C4-2B (cell line): ENCODE measurements at regions not wholly inside any gene's neighbourhood (a gene's known extent, or its start where the extent isn't known, plus 50 kb on each side); places are given as distances from the start of the nearest gene placed in this dataset.
"Not testable (repeated sequence)": the region's sequence is repeated elsewhere in the genome, so short reads cannot be mapped to it uniquely, and the experiment has no call there.

Source experiments
- H3K27ac ChIP-seq: fragments of 450-650 bp; 2 replicates; pipeline ENCODE4 v1.5.1; 2017
- ZFX ChIP-seq: fragments of 450-650 bp; IDR thresholded peaks from 2 replicates; pipeline ENCODE4 v1.6.1; 2017
- TF ChIP-seq, protein P1 (sequence below): fragments of 450-650 bp; conservative IDR thresholded peaks from 2 replicates; pipeline ENCODE4 v1.5.1; 2017; ENCODE audit warnings: mild to moderate bottlenecking

DNA sequence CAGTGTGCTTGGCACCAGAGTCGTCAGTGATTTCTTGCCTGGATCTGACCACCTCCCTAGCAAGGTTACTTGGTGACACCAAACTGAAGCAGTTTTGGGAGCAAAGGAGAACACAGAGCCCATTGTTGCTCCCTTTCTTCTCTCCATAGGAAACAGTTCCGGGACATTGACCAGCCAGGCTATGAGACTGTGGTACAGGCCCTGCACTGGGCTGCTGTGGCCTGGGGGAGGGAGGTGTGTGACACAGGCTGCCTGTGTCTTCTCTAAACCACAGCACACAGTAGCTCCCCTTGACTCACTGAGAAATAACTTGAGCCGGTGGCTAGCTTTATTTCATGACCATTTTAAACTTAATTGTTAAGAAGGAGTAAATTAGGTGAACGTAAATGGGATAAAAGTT lies 214.8 kb upstream of the UBL3 start:
- no peak for TF ChIP-seq ZFX
- TF ChIP-seq, protein P1, sequence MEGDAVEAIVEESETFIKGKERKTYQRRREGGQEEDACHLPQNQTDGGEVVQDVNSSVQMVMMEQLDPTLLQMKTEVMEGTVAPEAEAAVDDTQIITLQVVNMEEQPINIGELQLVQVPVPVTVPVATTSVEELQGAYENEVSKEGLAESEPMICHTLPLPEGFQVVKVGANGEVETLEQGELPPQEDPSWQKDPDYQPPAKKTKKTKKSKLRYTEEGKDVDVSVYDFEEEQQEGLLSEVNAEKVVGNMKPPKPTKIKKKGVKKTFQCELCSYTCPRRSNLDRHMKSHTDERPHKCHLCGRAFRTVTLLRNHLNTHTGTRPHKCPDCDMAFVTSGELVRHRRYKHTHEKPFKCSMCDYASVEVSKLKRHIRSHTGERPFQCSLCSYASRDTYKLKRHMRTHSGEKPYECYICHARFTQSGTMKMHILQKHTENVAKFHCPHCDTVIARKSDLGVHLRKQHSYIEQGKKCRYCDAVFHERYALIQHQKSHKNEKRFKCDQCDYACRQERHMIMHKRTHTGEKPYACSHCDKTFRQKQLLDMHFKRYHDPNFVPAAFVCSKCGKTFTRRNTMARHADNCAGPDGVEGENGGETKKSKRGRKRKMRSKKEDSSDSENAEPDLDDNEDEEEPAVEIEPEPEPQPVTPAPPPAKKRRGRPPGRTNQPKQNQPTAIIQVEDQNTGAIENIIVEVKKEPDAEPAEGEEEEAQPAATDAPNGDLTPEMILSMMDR: no peak
- H3K27ac ChIP-seq: no peak overlapping the region

DNA sequence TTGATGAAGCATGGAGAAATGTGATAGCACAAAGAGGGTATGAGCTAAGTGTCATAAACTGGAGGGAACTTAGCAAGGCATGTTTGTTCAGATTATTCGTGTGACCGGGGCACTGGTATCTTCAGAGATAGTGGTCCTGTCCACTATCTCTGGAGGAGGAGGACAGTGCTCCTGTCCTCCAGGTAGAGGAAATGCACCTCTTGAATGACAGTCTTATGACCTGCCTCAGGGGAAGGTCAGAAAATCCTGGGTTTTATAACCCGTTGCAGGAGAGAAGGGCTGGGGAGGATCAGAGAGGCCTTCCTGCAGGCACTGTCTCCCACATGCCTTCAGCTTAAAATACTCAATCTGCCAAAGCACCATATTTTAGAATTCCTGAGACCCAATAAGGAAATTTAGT lies 213.5 kb upstream of the UBL3 start:
- no peak overlapping the region for H3K27ac ChIP-seq
- TF ChIP-seq ZFX: no peak
- TF ChIP-seq, protein P1: no peak

DNA sequence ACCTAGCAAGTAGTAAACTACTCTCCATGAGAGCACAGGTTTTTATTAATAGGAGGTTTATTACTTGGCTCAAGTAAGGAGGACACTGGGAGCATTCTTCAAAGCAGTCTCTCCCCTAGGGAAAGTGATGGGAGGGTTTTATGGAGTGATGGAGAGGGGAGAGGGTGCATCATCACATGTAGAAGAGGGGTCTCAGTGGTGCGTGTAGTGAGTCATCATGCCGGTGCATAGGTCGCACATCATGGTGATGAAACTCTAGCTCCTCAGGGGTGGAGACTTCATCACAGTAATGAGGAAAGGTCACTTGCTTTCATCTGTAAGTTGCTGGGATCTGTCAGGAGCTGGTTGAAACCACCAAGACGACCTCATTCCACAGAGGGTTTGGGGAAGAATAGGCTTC lies 210.8 kb upstream of the UBL3 start:
- TF ChIP-seq, protein P1: no peak
- no peak for TF ChIP-seq ZFX
- H3K27ac ChIP-seq: no peak overlapping the region

DNA sequence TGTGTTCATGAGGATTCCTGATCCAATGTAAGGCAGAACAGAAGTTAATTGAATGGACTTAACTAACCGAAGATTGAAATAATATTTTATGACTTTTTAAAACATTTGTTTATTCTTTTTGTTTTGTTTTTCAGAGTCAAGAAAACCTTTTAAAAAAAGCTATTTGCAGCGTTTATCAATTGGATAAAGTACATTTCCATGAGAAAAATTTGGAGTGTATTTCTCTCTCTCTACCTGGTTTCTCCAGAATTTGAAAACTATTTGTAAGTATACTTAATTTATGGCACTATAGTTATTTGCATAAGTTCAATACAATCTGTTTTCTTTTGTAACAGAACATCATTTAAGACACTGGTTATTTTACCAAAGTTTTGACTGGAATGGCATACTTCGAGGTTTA lies 208.0 kb upstream of the UBL3 start:
- H3K27ac ChIP-seq: no peak overlapping the region
- TF ChIP-seq, protein P1: no peak
- no peak for TF ChIP-seq ZFX

DNA sequence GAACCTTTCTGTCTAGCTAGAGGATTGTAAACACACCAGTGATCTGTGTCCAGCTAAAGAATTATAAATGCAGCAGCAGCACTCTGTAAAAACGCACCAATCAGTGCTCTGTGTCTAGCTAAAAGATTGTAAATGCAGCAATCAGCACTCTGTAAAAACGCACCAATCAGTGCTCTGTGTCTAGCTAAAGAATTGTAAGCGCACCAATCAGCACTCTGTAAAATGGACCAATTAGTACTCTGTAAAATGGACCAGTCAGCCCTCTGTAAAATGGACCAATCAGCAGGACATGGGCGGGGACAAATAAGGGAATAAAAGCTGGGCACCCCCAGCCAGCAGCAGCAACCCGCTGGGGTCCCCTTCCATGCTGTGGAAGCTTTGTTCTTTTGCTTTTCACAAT lies 204.1 kb upstream of the UBL3 start:
- not testable (repeated sequence) for H3K27ac ChIP-seq

DNA sequence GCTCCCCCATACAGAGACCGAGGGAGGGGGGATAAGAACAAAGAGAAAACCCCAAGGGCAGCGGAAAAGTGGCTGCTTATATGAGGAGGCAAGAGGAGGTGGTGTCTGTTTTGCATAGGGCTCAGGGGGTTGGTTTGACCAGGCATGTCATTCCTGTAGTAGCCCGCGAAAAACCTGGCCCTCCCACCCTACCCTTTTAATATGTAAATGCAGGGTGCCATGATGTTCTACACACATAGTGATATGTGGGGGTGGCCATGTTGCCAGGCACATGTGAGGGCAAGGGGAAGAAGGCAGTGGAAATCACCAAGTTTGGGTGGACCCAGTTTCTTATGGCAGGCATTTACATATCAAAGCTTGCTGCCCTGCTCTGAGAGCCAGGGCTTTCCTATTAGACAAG lies 203.5 kb upstream of the UBL3 start:
- no peak for TF ChIP-seq ZFX
- TF ChIP-seq, protein P1: no peak
- H3K27ac ChIP-seq: no peak overlapping the region

DNA sequence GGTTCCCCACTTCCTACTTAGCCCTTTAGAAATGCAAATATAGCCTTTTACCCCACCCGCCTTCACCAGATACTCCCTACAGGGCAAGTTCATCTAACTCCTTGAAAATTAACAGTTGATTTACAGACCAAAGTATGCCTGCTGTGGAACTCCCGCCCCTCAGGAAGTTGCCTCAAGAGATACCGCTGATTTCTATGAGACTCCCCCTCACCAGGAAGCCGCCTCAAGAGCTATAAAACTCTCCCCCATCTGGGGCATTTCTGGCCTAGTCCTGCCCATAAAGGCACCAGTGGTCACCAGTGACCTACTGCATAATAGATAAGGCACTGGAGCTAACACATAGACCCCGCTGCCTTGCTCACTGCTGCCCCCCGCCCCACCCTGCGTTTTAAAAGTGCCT lies 201.7 kb upstream of the UBL3 start:
- TF ChIP-seq ZFX: no peak; the same call in 1 of the 2 replicates
- TF ChIP-seq, protein P1: no peak
- H3K27ac ChIP-seq: no peak overlapping the region

DNA sequence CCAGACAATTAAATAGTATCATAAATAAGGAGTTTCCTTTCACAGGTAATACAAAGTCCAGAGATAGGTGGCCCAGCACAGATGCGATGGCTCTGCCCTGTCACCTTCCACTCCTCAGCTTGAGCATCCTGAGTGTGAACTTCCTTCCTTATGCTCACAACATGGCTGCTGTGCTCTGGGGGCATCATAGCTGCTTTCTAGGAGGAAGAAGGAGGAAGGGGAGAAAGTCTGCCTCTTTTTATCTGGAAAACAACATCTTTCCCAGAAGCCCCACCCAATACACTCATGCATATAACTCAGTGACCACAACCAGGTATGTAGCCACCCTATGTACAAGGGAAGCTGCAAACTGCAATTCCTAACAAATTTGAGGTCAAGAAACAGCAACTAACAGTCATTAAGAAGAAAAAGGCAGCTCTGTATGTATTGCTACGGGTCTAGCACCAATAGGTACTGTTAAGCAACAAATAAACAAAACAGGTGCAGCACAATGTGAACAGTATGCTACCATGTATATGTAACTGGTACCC lies 201.2 kb upstream of the UBL3 start:
- TF ChIP-seq, protein P1: no peak
- no peak for TF ChIP-seq ZFX

More for the DNA sequence above, 201.2 kb upstream of the UBL3 start:
- H3K27ac ChIP-seq: no peak overlapping the region
